ENCODE measurements at regions not wholly inside any gene's neighbourhood (a gene's known extent, or its start where the extent isn't known, plus 50 kb on each side); places are given as distances from the start of the nearest gene placed in this dataset.
A peak's percentile ranks its signal among the peaks of the same experiment; 100 is the strongest.

DNA sequence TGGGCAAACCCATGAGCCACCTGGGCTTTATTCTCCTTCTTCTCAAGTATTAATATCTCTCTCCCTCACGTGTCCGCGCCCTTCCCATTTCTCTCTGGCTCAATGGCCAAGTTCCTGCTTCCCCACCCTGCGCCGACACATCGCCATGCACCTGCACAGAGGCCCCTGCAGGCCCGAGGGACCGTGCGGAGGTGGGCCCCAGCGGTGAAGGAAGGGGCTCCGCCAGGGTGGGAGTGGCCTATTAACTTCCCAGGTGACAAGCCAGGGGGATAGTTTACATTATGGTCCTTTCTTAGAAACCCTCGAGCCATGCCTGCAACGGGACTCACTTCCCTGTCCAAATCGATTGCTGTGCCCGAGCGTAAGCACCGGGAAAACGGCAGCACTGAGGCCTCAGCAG lies 110.0 kb upstream of the ADARB2 start:
- no peak for DNase-seq

- no peak for DNase-seq
Observed at GRCh38 chr10:1846032-1846431, 108.7 kb upstream of the ADARB2 start.

DNA sequence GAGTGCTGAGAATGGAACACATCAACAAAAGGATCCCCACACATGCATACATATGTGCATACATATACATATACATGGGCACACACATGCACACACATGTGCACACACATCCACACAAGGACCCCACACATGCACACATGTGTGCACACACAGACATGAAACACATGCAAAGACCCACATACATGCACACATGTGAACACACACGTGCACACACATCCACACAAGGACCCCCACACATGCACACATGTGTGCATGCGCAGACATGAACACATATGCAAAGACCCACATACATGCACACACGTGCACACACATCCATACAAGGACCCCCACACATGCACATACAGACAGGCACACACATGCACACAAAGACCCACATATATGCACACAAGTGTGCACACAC lies 104.4 kb upstream of the ADARB2 start:
- DNase-seq, result no peak

- DNase-seq, result no peak
Observed at GRCh38 chr10:1829712-1830111, 92.4 kb upstream of the ADARB2 start.

GRCh38 chr10:1824928-1825327 lies 87.6 kb upstream of the ADARB2 start:
- DNase-seq, result no peak

- DNase-seq, result no peak
Observed at GRCh38 chr10:1814556-1814955, 77.2 kb upstream of the ADARB2 start.

- peak; percentile 8 for DNase-seq
Observed at GRCh38 chr10:1809139-1809741, 71.9 kb upstream of the ADARB2 start.

GRCh38 chr10:1807924-1808323 lies 70.6 kb upstream of the ADARB2 start:
- DNase-seq, result no peak

GRCh38 chr10:1807196-1807595 lies 69.9 kb upstream of the ADARB2 start:
- DNase-seq, result no peak

GRCh38 chr10:1802413-1802812 lies 65.1 kb upstream of the ADARB2 start:
- DNase-seq, result no peak

- no peak for DNase-seq
Observed at GRCh38 chr10:1788401-1788800, 51.1 kb upstream of the ADARB2 start.

Measured in NCI-H2227 treated with DMSO at 0.1 percent for 48 hours (cell line).